Upper lobe of left lung (tissue), 6 donors: ENCODE measurements at regions not wholly inside any gene's neighbourhood (a gene's known extent, or its start where the extent isn't known, plus 50 kb on each side); places are given as distances from the start of the nearest gene placed in this dataset.
A peak's percentile ranks its signal among the peaks of the same experiment; 100 is the strongest.

Source experiments
- ATAC-seq, 2 donors: fragments of 200-7000 bp; cut with Tn5 transposase; one replicate each; pipeline ENCODE4 v1.9.1; 2022; ENCODE audit warnings: mild to moderate bottlenecking in 2 of 2, moderate library complexity in 2 of 2; ENCODE audit not compliant: low FRiP score in 2 of 2
- DNase-seq, 2 donors: peaks; one replicate each; pipeline ENCODE4 v3.0.0-alpha.2; 2019 to 2020
- H3K27ac ChIP-seq, 4 donors: fragments of 200-600 bp; sonication (generic); one replicate each; pipeline ENCODE4 v1.5.1; 2016 to 2019
- H3K27me3 ChIP-seq, 4 donors: fragments of 200-600 bp; sonication (generic); one replicate each; pipeline ENCODE4 v1.5.1; 2017 to 2019
- H3K36me3 ChIP-seq, 4 donors: fragments of 200-600 bp; sonication (generic); one replicate each; pipeline ENCODE4 v1.5.1; 2016 to 2019
- H3K4me1 ChIP-seq, 4 donors: fragments of 200-600 bp; sonication (generic); one replicate each; pipeline ENCODE4 v1.5.1; 2018 to 2019
- H3K4me3 ChIP-seq, 4 donors: fragments of 200-600 bp; sonication (generic); one replicate each; pipeline ENCODE4 v1.5.1; 2017 to 2019; ENCODE audit warnings: mild to moderate bottlenecking in 2 of 4, moderate library complexity in 1 of 4
- H3K9me3 ChIP-seq, 4 donors: fragments of 200-600 bp; sonication (generic); one replicate each; pipeline ENCODE4 v1.5.1; 2018 to 2019
- EP300 ChIP-seq, 4 donors: sonication (generic); formaldehyde crosslinking; IDR thresholded peaks; one replicate each; pipeline ENCODE4 v1.5.1; 2017; ENCODE audit warnings: antibody characterized with exemption in 4 of 4, control low read depth in 2 of 4
- POLR2A ChIP-seq, 4 donors: fragments of 450-650 bp; IDR thresholded peaks; one replicate each; pipeline ENCODE4 v1.5.1; 2016 to 2017; ENCODE audit warnings: antibody characterized with exemption in 4 of 4, mild to moderate bottlenecking in 2 of 4
- POLR2AphosphoS5 ChIP-seq, 2 donors: sonication (generic); formaldehyde crosslinking; IDR thresholded peaks; one replicate each; pipeline ENCODE4 v1.5.1; 2017; ENCODE audit warnings: antibody characterized with exemption in 2 of 2
- WGBS, 2 donors: methylation state at CpG; one replicate each; pipeline ENCODE4 v1.1.5; 2017 to 2018; 5-methylcytosine and 5-hydroxymethylcytosine counted together
- TF ChIP-seq, protein P1 (sequence below), 6 experiments: fragments of 450-650 bp in 4 of 6; fragments of 200-600 bp in 2 of 6; sonication (generic) in 2 of 6; IDR thresholded peaks; one replicate each; pipeline ENCODE4 v1.5.1; 2016 to 2019; ENCODE audit warnings: antibody characterized with exemption in 6 of 6
- donor health status: DM: no; HTN: no; CAD: no; lungs with moderate emphysema.
- donor health status: DM: no; HTN: yes; CAD: no; lungs with severe emphysema.

DNA sequence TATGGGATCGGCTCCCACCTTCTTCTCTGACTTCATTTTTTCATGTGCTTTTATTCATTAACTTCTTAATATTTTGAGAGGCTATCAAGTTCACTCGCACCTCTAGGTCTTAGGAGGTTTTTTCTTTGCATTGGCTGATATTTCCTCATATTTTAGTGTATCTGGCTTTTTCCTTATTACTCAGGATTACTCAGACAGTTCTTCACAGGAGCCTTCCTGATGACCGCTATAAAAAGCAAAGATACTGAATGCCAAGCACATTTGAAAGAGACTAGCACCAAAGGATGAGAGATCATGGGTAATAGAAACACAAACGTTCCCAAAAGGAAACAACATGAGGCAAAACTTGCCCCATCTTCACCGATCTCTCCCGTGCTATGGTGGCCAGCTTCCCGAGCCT, 409.2 kb upstream of the KLF6 start:
- DNase-seq (no peak), ATAC-seq (no peak)
- 92 to 94% methylated on average over 7 of the region's 7 CpGs for WGBS, 2 donors
- Histone ChIP-seq H3K4me3 (no peak overlapping the region), H3K27ac (no peak overlapping the region), H3K9me3 (no peaks in the 10 kb centered on the region), H3K4me1 (peaks cover 0 to 8% (median 0%) of the 10 kb centered on the region in 4 donors), H3K36me3 (no peaks in the 10 kb centered on the region), H3K27me3 (no peaks in the 10 kb centered on the region)
- TF ChIP-seq, protein P1, sequence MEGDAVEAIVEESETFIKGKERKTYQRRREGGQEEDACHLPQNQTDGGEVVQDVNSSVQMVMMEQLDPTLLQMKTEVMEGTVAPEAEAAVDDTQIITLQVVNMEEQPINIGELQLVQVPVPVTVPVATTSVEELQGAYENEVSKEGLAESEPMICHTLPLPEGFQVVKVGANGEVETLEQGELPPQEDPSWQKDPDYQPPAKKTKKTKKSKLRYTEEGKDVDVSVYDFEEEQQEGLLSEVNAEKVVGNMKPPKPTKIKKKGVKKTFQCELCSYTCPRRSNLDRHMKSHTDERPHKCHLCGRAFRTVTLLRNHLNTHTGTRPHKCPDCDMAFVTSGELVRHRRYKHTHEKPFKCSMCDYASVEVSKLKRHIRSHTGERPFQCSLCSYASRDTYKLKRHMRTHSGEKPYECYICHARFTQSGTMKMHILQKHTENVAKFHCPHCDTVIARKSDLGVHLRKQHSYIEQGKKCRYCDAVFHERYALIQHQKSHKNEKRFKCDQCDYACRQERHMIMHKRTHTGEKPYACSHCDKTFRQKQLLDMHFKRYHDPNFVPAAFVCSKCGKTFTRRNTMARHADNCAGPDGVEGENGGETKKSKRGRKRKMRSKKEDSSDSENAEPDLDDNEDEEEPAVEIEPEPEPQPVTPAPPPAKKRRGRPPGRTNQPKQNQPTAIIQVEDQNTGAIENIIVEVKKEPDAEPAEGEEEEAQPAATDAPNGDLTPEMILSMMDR (IDR thresholded peaks at IDR 0.05): no peak
- TF ChIP-seq EP300 (IDR thresholded peaks at IDR 0.05): no peak
- no peak for TF ChIP-seq POLR2A (IDR thresholded peaks at IDR 0.05)
- TF ChIP-seq POLR2AphosphoS5 (IDR thresholded peaks at IDR 0.05): no peak

DNA sequence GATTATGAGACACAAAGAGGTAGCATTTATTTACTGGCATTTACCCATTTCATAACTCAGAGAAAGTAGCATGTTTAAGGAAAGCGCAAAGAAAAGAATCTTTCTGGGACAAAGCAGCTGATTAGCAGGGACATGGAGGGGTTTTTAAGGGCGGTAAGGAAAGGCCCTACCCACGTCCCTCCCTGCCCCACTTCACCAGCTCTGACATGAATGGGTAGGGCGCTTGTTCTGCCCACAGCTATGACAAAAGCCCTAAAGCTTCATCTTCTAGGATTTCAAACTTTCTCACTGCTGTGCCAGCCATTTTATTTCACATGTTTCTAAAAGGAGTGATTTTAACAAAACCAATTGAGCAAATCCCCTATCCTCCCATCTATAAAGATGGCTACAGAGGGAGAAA, 406.9 kb upstream of the KLF6 start:
- DNase-seq (no peak), ATAC-seq (no peak)
- Histone ChIP-seq H3K4me1 (no peaks in the 10 kb centered on the region), H3K36me3 (no peaks in the 10 kb centered on the region), H3K27ac (no peak overlapping the region), H3K4me3 (no peak overlapping the region), H3K27me3 (no peaks in the 10 kb centered on the region), H3K9me3 (no peaks in the 10 kb centered on the region)
- TF ChIP-seq, protein P1 (IDR thresholded peaks at IDR 0.05): no peak
- 86 to 88% methylated on average over 4 of the region's 4 CpGs for WGBS, 2 donors

DNA sequence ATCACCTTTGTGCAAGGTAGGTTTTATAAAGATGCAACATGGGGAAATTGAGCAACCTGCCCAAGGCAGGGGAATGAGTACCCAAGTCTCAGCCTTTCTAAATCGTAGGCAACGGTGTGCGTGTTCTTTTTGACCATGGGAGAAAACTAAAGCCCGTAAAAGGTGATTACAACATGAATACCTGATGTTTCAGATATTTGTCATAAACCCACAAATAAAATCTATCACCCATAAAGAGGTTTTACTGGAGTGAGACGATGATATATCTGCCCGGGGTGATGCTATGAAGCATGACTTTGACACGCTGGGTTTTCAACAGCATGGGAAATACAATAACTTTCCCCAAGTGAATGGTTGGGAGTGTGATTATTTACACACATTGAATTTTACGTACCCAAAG, 406.3 kb upstream of the KLF6 start:
- H3K27me3 ChIP-seq: no peaks in the 10 kb centered on the region
- H3K4me3 ChIP-seq: no peak overlapping the region
- DNase-seq: no peak
- H3K9me3 ChIP-seq: no peaks in the 10 kb centered on the region
- no peak overlapping the region for H3K27ac ChIP-seq
- H3K4me1 ChIP-seq: no peaks in the 10 kb centered on the region
- ATAC-seq: no peak
- no peaks in the 10 kb centered on the region for H3K36me3 ChIP-seq
- WGBS, 2 donors: 90 to 94% methylated on average over 8 of the region's 8 CpGs
- no peak for TF ChIP-seq POLR2AphosphoS5 (IDR thresholded peaks at IDR 0.05)

DNA sequence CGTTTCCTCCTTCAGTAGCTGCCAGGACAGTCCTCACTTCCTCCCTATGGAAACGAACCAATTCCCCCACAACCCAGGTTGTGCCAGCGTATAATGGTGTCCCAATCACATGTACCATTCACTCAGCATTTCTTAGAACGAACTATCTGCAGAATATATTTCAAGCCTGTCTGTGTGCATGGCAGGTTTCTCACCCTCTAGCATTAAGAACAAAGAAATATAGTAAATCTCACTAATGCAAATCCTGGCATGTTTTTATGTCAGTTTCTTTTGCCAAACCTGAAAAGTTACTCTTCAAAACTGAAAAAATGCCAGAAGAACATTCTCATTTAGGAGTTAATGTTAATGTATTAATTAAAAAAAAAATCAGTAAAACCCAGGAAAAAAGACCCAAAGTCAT, 405.9 kb upstream of the KLF6 start:
- no peaks in the 10 kb centered on the region for H3K27me3 ChIP-seq
- no peaks in the 10 kb centered on the region for H3K36me3 ChIP-seq
- no peak overlapping the region for H3K4me3 ChIP-seq
- no peak for DNase-seq
- no peak overlapping the region for H3K27ac ChIP-seq
- WGBS, 2 donors: 85 to 86% methylated on average over 4 of the region's 4 CpGs
- TF ChIP-seq, protein P1 (IDR thresholded peaks at IDR 0.05): no peak
- H3K9me3 ChIP-seq: no peaks in the 10 kb centered on the region
- no peaks in the 10 kb centered on the region for H3K4me1 ChIP-seq
- ATAC-seq: no peak

DNA sequence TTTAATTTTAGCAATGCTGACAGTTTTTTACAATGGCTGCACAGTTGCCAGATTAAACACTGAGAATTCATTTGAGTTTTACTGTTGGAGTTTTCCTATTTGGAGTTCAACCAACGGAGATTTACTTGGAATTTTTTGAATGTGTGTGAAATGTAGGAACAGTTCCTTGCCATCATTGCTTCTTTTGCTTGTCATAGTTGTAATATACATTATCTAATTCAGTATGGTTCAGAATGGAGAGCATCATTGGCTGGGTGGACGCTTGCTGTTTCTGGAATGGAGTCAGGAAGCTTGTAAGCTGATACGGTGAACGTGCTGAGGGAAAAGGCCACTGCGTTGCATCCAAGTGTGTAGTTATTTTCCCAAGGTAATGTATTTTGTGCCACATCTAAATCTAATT, 404.3 kb upstream of the KLF6 start:
- no peak for DNase-seq
- TF ChIP-seq POLR2A (IDR thresholded peaks at IDR 0.05) (no peak), POLR2AphosphoS5 (IDR thresholded peaks at IDR 0.05) (no peak), EP300 (IDR thresholded peaks at IDR 0.05) (no peak)
- TF ChIP-seq, protein P1 (IDR thresholded peaks at IDR 0.05): no peak
- Histone ChIP-seq H3K27me3 (no peaks in the 10 kb centered on the region), H3K9me3 (no peaks in the 10 kb centered on the region), H3K4me3 (no peak overlapping the region), H3K27ac (no peak overlapping the region), H3K36me3 (no peaks in the 10 kb centered on the region), H3K4me1 (no peaks in the 10 kb centered on the region)
- 92 to 96% methylated on average over 5 of the region's 5 CpGs for WGBS, 2 donors
- ATAC-seq: no peak

DNA sequence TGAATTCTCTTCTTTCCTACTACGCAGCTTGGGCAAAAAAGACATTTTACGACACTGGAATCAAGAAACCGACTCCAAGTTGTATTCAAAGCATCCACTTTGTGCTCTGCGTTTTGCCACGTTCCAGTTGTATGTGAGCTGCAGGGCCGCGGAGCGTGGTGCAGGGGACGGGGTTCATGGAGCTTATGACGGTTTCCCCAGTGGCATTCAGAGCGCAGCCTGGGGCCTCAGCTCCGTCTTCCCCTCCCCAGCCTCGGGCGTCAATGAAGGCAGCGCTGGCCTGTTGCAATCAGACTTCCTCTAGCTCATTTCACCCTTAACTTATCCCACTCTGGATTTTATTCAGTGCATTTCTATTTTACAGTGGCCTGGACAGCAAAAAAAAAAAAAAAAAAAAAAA, 403.4 kb upstream of the KLF6 start:
- 85 to 98% methylated on average over 15 of the region's 15 CpGs for WGBS, 2 donors
- no peak for ATAC-seq
- Histone ChIP-seq H3K36me3 (no peaks in the 10 kb centered on the region), H3K4me1 (no peaks in the 10 kb centered on the region), H3K9me3 (no peaks in the 10 kb centered on the region), H3K4me3 (no peak overlapping the region), H3K27ac (no peak overlapping the region), H3K27me3 (no peaks in the 10 kb centered on the region)
- peak in 1 of 2 donors; percentile 67 for DNase-seq
- TF ChIP-seq, protein P1 (IDR thresholded peaks at IDR 0.05): no peak
- TF ChIP-seq EP300 (IDR thresholded peaks at IDR 0.05) (no peak), POLR2AphosphoS5 (IDR thresholded peaks at IDR 0.05) (no peak), POLR2A (IDR thresholded peaks at IDR 0.05) (no peak)
